HG03135 (cell line): ENCODE measurements at regions not wholly inside any gene's neighbourhood (a gene's known extent, or its start where the extent isn't known, plus 50 kb on each side); places are given as distances from the start of the nearest gene placed in this dataset.

Source experiments
- ATAC-seq: cut with Tn5 transposase; IDR thresholded peaks from one replicate; pipeline ENCODE4 v1.9.1; 2021; ENCODE audit warnings: mild to moderate bottlenecking, moderate library complexity; ENCODE audit not compliant: unreplicated experiment

GRCh38 chr3:178384321-178385230, 151.7 kb upstream of the KCNMB2 start:
- ATAC-seq, result no peak

- ATAC-seq, result peak; percentile 55
Observed at GRCh38 chr3:178385280-178385952, 150.8 kb upstream of the KCNMB2 start.

GRCh38 chr3:178386401-178386800, 149.8 kb upstream of the KCNMB2 start:
- no peak for ATAC-seq

DNA sequence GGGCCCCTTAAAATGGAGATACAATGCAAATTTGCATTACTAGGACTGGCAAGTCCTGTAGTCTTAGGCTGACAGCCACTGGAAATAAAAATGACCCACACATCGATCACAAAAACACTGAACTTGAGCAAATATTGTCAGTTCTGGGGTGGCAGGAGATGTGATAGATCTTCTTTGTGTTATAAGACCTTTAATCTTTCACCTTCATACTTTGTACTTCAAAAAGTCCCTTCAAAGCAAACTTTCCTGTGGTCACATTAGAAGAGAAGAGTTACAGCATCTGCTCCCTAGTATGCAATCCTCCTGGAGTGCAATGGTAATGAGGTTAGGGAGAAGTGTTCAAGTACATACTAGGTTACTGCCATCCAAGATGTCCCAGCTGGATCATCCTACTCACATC, 149.4 kb upstream of the KCNMB2 start:
- no peak for ATAC-seq

- ATAC-seq, result no peak
Observed at GRCh38 chr3:178388473-178388872, 147.8 kb upstream of the KCNMB2 start.

DNA sequence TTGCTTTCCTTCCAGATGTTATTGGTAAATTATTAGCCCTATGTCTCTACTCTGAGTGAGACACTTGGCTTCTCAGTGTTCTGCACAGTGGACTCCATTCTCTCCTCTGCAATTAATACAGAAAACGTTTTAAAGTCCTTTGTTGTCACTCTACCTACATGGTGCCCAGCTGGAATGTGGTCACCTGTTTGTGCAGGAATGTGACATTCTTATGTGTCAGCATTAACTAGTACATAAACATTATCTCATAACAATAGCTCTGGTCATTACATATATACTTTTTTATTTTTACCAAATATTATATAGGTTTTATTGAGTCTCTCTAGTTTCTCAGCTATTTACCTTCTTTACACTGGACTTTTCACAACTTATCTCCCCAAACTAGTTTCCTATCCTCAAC, 147.0 kb upstream of the KCNMB2 start:
- no peak for ATAC-seq

GRCh38 chr3:178392511-178392926, 143.7 kb upstream of the KCNMB2 start:
- ATAC-seq, result no peak

DNA sequence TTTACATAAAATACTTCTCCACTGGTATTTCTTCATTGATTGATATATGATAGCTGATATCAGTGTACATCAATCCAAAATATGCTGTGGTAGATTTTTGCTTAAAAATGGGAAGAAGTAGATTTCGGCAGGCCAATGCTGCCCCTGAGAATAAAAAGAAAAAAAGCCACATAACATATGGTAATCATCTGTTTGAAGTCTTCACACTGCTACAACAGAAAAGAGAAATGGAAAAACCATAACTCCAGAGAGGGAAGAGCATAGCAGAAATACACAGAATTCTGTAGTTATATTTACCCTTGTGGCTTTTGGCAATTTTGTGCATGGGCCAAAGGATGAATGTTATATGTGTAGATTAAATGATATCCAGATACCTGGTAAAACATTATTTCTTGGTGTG, 143.1 kb upstream of the KCNMB2 start:
- no peak for ATAC-seq

GRCh38 chr3:178393824-178394223, 142.4 kb upstream of the KCNMB2 start:
- ATAC-seq, result no peak

DNA sequence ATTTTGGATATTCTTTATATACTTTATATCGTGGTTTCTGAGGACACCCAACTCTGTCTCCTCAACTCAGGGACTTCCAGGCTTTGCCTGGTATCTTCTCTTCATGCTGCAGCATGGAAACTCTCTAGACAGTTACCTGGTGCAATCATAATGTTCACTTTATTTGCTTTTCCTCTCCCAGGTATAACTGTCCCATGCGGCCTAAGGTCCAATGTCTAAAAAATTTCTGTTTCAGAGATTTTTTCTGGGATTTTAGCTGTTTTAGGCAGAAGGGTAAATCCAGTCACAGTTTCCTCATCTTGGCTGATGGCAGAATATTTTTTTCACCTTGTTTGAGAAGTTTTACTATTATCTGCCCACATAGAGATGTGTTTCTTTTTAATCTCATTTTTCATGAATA, 139.9 kb upstream of the KCNMB2 start:
- ATAC-seq, result no peak

GRCh38 chr3:178397202-178397601, 139.0 kb upstream of the KCNMB2 start:
- no peak for ATAC-seq

GRCh38 chr3:178397836-178398235, 138.4 kb upstream of the KCNMB2 start:
- ATAC-seq, result no peak

- ATAC-seq, result no peak
Observed at GRCh38 chr3:178404961-178405360, 131.3 kb upstream of the KCNMB2 start.

DNA sequence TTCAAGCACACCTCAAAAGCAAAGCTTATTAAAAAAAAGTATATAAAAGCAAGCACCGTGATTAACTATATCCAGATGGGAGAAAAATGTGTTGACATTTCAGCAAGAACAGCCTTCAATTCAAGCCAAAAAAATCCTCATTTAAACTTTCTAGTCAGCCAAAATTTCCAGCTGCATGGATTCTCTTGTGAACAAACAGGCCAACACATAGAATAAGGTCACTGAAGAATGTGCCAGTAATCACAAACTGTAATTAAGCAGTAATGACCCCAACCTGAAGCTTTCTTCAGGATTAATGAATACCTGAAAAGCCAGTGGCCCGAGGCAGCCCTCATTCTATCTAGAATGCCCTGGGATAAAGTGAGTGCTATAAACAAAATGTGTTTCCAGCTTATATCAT, 130.7 kb upstream of the KCNMB2 start:
- ATAC-seq, result no peak

GRCh38 chr3:178406206-178406605, 130.0 kb upstream of the KCNMB2 start:
- ATAC-seq, result no peak

DNA sequence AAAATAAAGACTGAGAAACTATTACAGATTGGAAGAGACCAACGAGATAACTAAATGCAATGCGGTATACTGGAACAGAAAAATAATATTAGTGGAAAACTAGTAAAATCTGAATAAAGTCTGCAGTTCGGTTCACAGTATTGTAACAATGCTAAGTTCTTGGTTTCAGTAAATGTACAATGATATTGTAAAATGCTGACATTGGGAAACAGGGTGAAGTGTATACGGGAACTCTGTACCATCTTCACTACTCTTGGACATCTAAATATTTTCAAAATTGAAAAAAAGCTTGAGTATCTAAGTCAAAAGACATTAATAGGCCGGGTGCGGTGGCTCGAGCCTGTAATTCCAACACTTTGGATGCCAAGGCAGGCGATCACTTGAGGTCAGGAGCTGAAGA, 120.9 kb upstream of the KCNMB2 start:
- ATAC-seq, result no peak

- ATAC-seq, result no peak
Observed at GRCh38 chr3:178417736-178418135, 118.5 kb upstream of the KCNMB2 start.

DNA sequence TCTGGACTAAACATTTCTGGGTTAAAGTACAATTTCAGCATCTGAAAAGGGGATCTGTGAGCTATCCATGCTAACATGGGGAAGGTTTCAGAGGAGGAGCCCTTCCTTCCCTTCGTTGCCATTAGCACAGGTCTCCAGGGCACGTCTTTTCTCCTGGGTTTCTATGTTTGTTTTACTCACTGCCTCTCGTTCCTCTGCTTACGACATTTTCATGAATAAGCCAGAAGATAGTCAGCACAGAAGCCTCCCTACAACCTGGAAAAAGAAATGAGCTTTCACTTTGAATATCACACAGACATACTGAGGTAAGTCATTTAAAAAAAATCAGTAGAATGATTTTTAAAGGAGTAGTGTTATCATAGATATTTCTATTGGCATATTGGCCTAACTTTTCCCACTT, 117.2 kb upstream of the KCNMB2 start:
- ATAC-seq, result no peak

DNA sequence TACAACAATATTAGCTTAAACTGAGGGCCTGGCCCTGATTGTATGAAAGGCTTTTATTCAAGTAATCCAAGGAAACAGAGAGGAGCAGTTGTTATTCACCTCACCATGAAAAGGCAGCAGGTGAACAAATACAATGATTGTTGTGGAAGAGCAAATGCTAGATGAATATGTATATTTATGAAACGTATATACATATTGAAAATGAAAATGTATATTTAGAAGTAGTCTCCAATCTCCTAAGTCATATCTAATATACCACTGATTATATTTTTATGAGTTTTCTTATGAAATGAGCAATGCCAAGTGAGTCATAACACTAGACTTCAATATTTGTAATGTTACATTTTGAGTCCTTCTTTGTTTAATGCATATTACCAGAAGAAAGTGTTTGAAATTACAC, 116.2 kb upstream of the KCNMB2 start:
- ATAC-seq, result no peak

GRCh38 chr3:178421069-178421468, 115.2 kb upstream of the KCNMB2 start:
- no peak for ATAC-seq

GRCh38 chr3:178422406-178422805, 113.8 kb upstream of the KCNMB2 start:
- no peak for ATAC-seq

- ATAC-seq, result no peak
Observed at GRCh38 chr3:178428037-178428436, 108.2 kb upstream of the KCNMB2 start.
